Tibial artery (tissue), 4 donors: ENCODE measurements at regions not wholly inside any gene's neighbourhood (a gene's known extent, or its start where the extent isn't known, plus 50 kb on each side); places are given as distances from the start of the nearest gene placed in this dataset.
"Not testable (repeated sequence)": the region's sequence is repeated elsewhere in the genome, so short reads cannot be mapped to it uniquely, and the experiment has no call there.

Experiments used
- DNase-seq, 2 donors: peaks; one replicate each; pipeline ENCODE4 v3.0.0-alpha.2; 2019
- H3K27ac ChIP-seq, 2 donors: fragments of 200-600 bp; sonication (generic) in 1 of 2; 1 replicate in 1 of 2; 2 replicates in 1 of 2; pipeline ENCODE4 v1.5.1; 2018 to 2019; ENCODE audit warnings: mild to moderate bottlenecking in 1 of 2
- H3K27me3 ChIP-seq, 2 donors: fragments of 200-600 bp; sonication (generic) in 1 of 2; one replicate each; pipeline versions ENCODE4 v1.5.1 to v1.6.0; 2016 to 2019
- H3K36me3 ChIP-seq, 3 donors: fragments of 200-600 bp; sonication (generic) in 2 of 3; one replicate each; pipeline ENCODE4 v1.5.1; 2016 to 2019; ENCODE audit warnings: mild to moderate bottlenecking in 2 of 3
- H3K4me1 ChIP-seq, 4 donors: fragments of 200-600 bp; sonication (generic) in 2 of 4; 1 replicate in 3 of 4; 2 replicates in 1 of 4; pipeline ENCODE4 v1.5.1; 2016 to 2019
- H3K4me3 ChIP-seq, 2 donors: fragments of 200-600 bp; sonication (generic) in 1 of 2; 1 replicate in 1 of 2; 2 replicates in 1 of 2; pipeline ENCODE4 v1.5.1; 2018 to 2019; ENCODE audit warnings: mild to moderate bottlenecking in 2 of 2
- H3K9me3 ChIP-seq, 3 donors: fragments of 200-600 bp; sonication (generic) in 1 of 3; one replicate each; pipeline ENCODE4 v1.5.1; 2016 to 2019
- intact Hi-C: fragments of 100-400 bp; cut with DNase I; formaldehyde crosslinking; loops from one replicate; pipeline ENCODE4 v1.15.0; 2023; ENCODE audit warnings: low total_unique reads
- TF ChIP-seq, protein P1 (sequence below), 2 experiments: fragments of 200-600 bp in 1 of 2; fragments of 450-650 bp in 1 of 2; IDR thresholded peaks; one replicate each; pipeline ENCODE4 v1.5.1; 2017 to 2019; ENCODE audit warnings: antibody characterized with exemption in 2 of 2, mild to moderate bottlenecking in 1 of 2, moderate library complexity in 1 of 2

DNA sequence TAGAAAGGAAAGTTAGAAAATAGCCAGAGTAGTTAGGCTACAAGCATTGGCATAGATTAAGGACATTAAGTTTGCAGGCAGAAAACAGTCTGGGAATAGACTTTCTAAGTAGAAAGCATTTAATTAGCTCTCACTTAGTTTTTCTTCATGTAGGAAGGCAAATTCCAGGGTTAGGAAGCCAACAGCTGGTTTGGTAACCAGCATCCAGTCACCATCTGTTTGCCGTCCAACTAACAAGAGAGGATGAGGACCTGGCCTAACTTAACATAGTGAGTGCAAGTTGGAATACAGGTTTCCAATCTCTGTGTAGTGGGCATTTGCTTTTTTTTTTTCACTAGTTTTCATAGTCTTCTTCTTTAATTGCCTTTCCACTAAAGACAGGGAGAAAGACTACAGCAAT lies 121.7 kb upstream of the NR3C1 start:
- intact Hi-C loops, result no loop called here

DNA sequence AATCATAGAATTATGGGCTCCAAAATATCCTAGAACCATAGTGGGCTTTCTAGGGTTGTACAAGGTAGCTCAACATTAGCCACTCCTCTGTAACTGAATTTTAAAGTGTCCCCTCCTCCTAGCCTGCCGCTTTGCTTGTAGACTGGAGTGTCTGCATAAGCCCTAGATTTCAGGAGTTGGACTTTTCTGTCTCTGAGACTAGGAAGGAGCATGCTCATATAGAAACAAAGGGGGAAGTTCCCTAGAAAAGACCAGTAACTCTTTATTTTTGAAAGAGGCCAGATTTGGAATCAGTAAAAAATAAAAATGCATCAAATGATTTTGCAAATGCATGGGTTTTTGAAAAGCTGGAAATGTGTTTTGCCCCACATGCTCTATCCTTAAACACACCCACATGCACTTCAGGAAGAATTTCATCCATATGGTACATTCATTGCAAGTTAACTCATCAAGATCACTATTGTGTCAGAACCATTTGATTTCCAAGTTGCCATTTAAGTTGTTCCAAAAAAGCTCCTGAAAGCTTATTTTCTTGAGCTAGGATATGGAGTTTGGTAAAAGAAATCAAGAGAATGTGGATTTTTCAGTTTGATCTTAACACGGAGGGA lies 121.0 kb upstream of the NR3C1 start:
- Histone ChIP-seq H3K4me1 (no peaks in the 10 kb centered on the region), H3K27ac (no peak overlapping the region), H3K4me3 (no peak overlapping the region), H3K9me3 (no peaks in the 10 kb centered on the region), H3K36me3 (no peaks in the 10 kb centered on the region), H3K27me3 (no peaks in the 10 kb centered on the region)
- DNase-seq, result no peak
- TF ChIP-seq, protein P1, sequence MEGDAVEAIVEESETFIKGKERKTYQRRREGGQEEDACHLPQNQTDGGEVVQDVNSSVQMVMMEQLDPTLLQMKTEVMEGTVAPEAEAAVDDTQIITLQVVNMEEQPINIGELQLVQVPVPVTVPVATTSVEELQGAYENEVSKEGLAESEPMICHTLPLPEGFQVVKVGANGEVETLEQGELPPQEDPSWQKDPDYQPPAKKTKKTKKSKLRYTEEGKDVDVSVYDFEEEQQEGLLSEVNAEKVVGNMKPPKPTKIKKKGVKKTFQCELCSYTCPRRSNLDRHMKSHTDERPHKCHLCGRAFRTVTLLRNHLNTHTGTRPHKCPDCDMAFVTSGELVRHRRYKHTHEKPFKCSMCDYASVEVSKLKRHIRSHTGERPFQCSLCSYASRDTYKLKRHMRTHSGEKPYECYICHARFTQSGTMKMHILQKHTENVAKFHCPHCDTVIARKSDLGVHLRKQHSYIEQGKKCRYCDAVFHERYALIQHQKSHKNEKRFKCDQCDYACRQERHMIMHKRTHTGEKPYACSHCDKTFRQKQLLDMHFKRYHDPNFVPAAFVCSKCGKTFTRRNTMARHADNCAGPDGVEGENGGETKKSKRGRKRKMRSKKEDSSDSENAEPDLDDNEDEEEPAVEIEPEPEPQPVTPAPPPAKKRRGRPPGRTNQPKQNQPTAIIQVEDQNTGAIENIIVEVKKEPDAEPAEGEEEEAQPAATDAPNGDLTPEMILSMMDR (IDR thresholded peaks at IDR 0.05), result no peak
- intact Hi-C loops, result no loop called here

More for the DNA sequence above, 121.7 kb upstream of the NR3C1 start:
- no peak for DNase-seq
- no peaks in the 10 kb centered on the region for H3K27me3 ChIP-seq
- H3K4me3 ChIP-seq, result no peak overlapping the region
- no peaks in the 10 kb centered on the region for H3K9me3 ChIP-seq
- H3K27ac ChIP-seq, result no peak overlapping the region
- H3K4me1 ChIP-seq, result no peaks in the 10 kb centered on the region
- H3K36me3 ChIP-seq, result no peaks in the 10 kb centered on the region
- TF ChIP-seq, protein P1 (IDR thresholded peaks at IDR 0.05), result no peak

DNA sequence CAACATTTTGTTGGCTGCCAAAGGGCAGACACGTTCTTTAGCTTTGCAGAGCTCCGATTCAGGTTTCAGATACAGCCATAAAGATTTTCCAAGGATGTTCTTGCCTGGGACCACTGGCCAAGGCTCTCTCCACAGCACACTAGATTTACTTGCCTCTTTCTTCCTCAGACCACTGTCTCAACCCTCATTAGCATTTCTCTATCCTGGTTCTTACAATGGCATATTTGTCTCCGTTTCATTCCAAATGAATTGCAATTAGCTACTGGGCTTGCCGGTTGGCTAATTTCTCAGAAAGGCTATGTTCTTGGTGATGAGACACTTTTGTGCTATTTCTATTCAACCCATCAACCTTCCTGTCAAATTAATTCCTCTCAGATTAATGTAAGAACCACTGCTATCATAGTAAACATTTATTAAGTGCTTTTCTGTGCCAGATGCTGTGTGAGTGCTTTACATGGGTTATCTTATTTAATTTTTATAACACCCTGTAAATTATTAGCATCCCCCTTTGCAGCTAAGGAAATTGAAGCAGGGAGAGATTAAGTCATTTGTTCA lies 118.4 kb upstream of the NR3C1 start:
- Histone ChIP-seq H3K27me3 (no peaks in the 10 kb centered on the region), H3K9me3 (no peaks in the 10 kb centered on the region), H3K36me3 (no peaks in the 10 kb centered on the region), H3K4me3 (no peak overlapping the region), H3K27ac (no peak overlapping the region), H3K4me1 (no peaks in the 10 kb centered on the region)
- no peak for DNase-seq
- TF ChIP-seq, protein P1 (IDR thresholded peaks at IDR 0.05), result no peak
- intact Hi-C loops, result no loop called here

DNA sequence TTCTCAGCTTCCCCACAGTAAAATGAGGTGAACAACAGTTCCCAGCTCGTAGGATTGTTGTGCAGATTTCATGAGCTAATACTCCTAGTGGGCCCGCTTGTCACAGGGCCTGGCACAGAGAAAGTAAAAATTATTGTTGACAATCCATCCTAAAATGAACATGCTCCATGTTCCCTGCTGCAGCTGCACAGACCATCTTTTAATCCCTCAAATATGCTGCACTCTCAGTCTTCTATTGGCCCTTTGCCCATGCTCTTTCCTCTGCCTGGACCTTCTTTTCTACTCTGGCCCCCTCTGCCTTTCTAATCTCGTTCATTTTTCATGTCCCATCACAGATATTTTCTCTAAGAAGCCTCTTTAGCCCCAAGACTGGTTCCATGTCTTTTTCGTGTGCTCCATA lies 117.7 kb upstream of the NR3C1 start:
- no peak overlapping the region for H3K27ac ChIP-seq
- H3K4me3 ChIP-seq, result no peak overlapping the region
- TF ChIP-seq, protein P1 (IDR thresholded peaks at IDR 0.05), result no peak
- intact Hi-C loops, result no loop called here
- peaks cover 0 to 5% (median 2%) of the 10 kb centered on the region in 4 donors for H3K4me1 ChIP-seq
- H3K36me3 ChIP-seq, result no peaks in the 10 kb centered on the region
- H3K27me3 ChIP-seq, result no peaks in the 10 kb centered on the region
- H3K9me3 ChIP-seq, result no peaks in the 10 kb centered on the region
- no peak for DNase-seq

DNA sequence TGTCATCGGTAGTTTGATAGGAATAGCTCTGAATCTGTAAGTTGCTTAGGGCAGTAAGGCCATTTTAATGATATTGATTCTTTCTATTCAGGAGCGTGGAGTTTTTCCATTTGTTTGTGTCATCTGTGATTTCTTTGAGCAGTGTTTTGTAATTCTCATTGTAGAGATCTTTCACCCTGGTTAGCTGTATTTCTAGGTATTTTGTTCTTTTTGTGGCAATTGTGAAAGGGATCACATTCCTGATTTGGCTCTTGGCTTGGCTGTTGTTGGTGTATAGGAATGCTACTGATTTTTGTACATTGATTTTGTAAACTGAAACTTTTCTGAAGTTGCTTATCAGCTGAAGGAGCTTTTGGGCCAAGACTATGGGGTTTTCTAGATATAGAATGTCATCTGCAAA lies 115.7 kb upstream of the NR3C1 start:
- intact Hi-C loops, result not testable (repeated sequence)

DNA sequence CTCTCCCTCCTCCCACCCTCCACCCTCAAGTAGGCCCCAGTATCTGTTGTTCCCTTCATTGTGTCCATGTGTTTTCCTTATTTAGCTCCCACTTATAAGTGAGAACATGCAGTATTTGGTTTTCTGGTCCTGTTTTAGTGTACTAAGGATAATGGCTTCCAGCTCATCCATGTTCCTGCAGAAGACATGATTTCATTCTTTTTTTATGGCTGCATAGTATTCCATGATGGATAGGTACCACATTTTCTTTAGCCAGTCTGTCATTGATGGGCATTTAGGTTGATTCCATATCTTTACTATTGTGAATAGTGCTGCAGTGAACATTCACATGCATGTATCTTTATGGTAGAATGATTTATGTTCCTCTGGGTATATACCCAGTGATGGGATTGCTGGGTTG lies 114.3 kb upstream of the NR3C1 start:
- intact Hi-C loops, H3K27ac ChIP-seq, H3K4me3 ChIP-seq, H3K27me3 ChIP-seq, DNase-seq, H3K36me3 ChIP-seq, H3K9me3 ChIP-seq: not testable (repeated sequence)
- peaks cover 0 to 23% (median 10%) of the 10 kb centered on the region in 4 donors for H3K4me1 ChIP-seq

More for the DNA sequence above, 115.7 kb upstream of the NR3C1 start:
- H3K9me3 ChIP-seq, H3K36me3 ChIP-seq, H3K27me3 ChIP-seq, H3K4me3 ChIP-seq, H3K27ac ChIP-seq, DNase-seq: not testable (repeated sequence)
- H3K4me1 ChIP-seq, result peaks cover 0 to 23% (median 10%) of the 10 kb centered on the region in 4 donors
